HFF-Myc (cell line): ENCODE measurements at regions not wholly inside any gene's neighbourhood (a gene's known extent, or its start where the extent isn't known, plus 50 kb on each side); places are given as distances from the start of the nearest gene placed in this dataset.

Experiments used
- DNase-seq: peaks from one replicate; pipeline ENCODE4 v3.0.0-alpha.2; 2011; ENCODE audit warnings: low read depth; ENCODE audit errors: extremely low read depth
- H3K4me3 ChIP-seq: replicated peaks from 2 replicates; pipeline ENCODE4 v1.5.1; 2011; ENCODE audit warnings: low read depth, mild to moderate bottlenecking, control low read depth, low read length
- CTCF ChIP-seq: IDR thresholded peaks from 2 replicates; pipeline ENCODE4 v1.5.1; 2012; ENCODE audit warnings: mild to moderate bottlenecking, low read depth, low read length, control low read depth; ENCODE audit errors: missing control alignments

- no peak overlapping the region for H3K4me3 ChIP-seq
- no peak for DNase-seq
- TF ChIP-seq CTCF, result no peak
Measured at GRCh38 chr1:173414539-173415226, 62.5 kb upstream of the PRDX6 start.

GRCh38 chr1:173415490-173415889, 61.6 kb upstream of the PRDX6 start:
- no peak overlapping the region for H3K4me3 ChIP-seq
- TF ChIP-seq CTCF, result no peak
- DNase-seq, result no peak

- DNase-seq, result no peak
- H3K4me3 ChIP-seq, result no peak overlapping the region
Measured at GRCh38 chr1:173415905-173416450, 61.2 kb upstream of the PRDX6 start.

GRCh38 chr1:173417563-173417962, 59.6 kb upstream of the PRDX6 start:
- TF ChIP-seq CTCF, result no peak
- no peak for DNase-seq
- no peak overlapping the region for H3K4me3 ChIP-seq

More at GRCh38 chr1:173415905-173416450, 61.2 kb upstream of the PRDX6 start:
- no peak for TF ChIP-seq CTCF

- DNase-seq, result no peak
- no peak overlapping the region for H3K4me3 ChIP-seq
- TF ChIP-seq CTCF, result no peak
Measured at GRCh38 chr1:173418107-173418985, 58.8 kb upstream of the PRDX6 start.

- DNase-seq, result peak; percentile 69
- H3K4me3 ChIP-seq, result no peak overlapping the region
- TF ChIP-seq CTCF, result peak; percentile 72
Measured at GRCh38 chr1:173420330-173420806, 56.8 kb upstream of the PRDX6 start.
